ENCODE measurements at regions not wholly inside any gene's neighbourhood (a gene's known extent, or its start where the extent isn't known, plus 50 kb on each side); places are given as distances from the start of the nearest gene placed in this dataset.

- H3K4me3 Mint-ChIP-seq, result no peak overlapping the region
- peaks cover 24% of the 10 kb centered on the region for H3K27me3 Mint-ChIP-seq (ENCODE audit: low read depth)
- H3K4me1 Mint-ChIP-seq, result no peaks in the 10 kb centered on the region
- no peak for TF ChIP-seq CTCF (conservative IDR thresholded peaks at IDR 0.05)
- no peaks in the 10 kb centered on the region for H3K36me3 Mint-ChIP-seq (ENCODE audit: low read depth)
- no peak for DNase-seq (ENCODE audit: low read depth, low spot score)
- no peak overlapping the region for H3K27ac Mint-ChIP-seq (ENCODE audit: unreplicated experiment)
- no peaks in the 10 kb centered on the region for H3K9me3 Mint-ChIP-seq
These were observed 154.3 kb upstream of the BRINP1 start for GRCh38 chr9:119523508-119523907.

- H3K4me3 Mint-ChIP-seq, result no peak overlapping the region
- no peak for TF ChIP-seq CTCF (conservative IDR thresholded peaks at IDR 0.05)
- no peaks in the 10 kb centered on the region for H3K9me3 Mint-ChIP-seq
- H3K27me3 Mint-ChIP-seq (ENCODE audit: low read depth), result peaks cover 19% of the 10 kb centered on the region
- DNase-seq (ENCODE audit: low read depth, low spot score), result no peak
- no peaks in the 10 kb centered on the region for H3K36me3 Mint-ChIP-seq (ENCODE audit: low read depth)
- H3K4me1 Mint-ChIP-seq, result no peaks in the 10 kb centered on the region
- no peak overlapping the region for H3K27ac Mint-ChIP-seq (ENCODE audit: unreplicated experiment)
These were observed 153.1 kb upstream of the BRINP1 start for GRCh38 chr9:119522381-119522780.

GRCh38 chr9:119509291-119509905, 140.2 kb upstream of the BRINP1 start:
- Mint-ChIP-seq H3K27ac (ENCODE audit: unreplicated experiment) (no peak overlapping the region), H3K27me3 (ENCODE audit: low read depth) (peaks cover 35% of the 10 kb centered on the region), H3K4me3 (no peak overlapping the region), H3K9me3 (peaks cover 3% of the 10 kb centered on the region), H3K36me3 (ENCODE audit: low read depth) (peaks cover 3% of the 10 kb centered on the region), H3K4me1 (no peaks in the 10 kb centered on the region)
- TF ChIP-seq CTCF (conservative IDR thresholded peaks at IDR 0.05), result no peak
- DNase-seq (ENCODE audit: low read depth, low spot score), result no peak

- no peak for DNase-seq (ENCODE audit: low read depth, low spot score)
- peaks cover 3% of the 10 kb centered on the region for H3K36me3 Mint-ChIP-seq (ENCODE audit: low read depth)
- peaks cover 3% of the 10 kb centered on the region for H3K9me3 Mint-ChIP-seq
- no peaks in the 10 kb centered on the region for H3K4me1 Mint-ChIP-seq
- H3K27me3 Mint-ChIP-seq (ENCODE audit: low read depth), result peaks cover 20% of the 10 kb centered on the region
- no peak overlapping the region for H3K4me3 Mint-ChIP-seq
- H3K27ac Mint-ChIP-seq (ENCODE audit: unreplicated experiment), result no peak overlapping the region
- no peak for TF ChIP-seq CTCF (conservative IDR thresholded peaks at IDR 0.05)
These were observed 132.1 kb upstream of the BRINP1 start for GRCh38 chr9:119501374-119501773.

- H3K4me1 Mint-ChIP-seq, result no peaks in the 10 kb centered on the region
- H3K27me3 Mint-ChIP-seq (ENCODE audit: low read depth), result peaks cover 18% of the 10 kb centered on the region
- peaks cover 3% of the 10 kb centered on the region for H3K9me3 Mint-ChIP-seq
- H3K36me3 Mint-ChIP-seq (ENCODE audit: low read depth), result peaks cover 3% of the 10 kb centered on the region
- TF ChIP-seq CTCF (conservative IDR thresholded peaks at IDR 0.05), result no peak
- H3K27ac Mint-ChIP-seq (ENCODE audit: unreplicated experiment), result no peak overlapping the region
- no peak for DNase-seq (ENCODE audit: low read depth, low spot score)
- H3K4me3 Mint-ChIP-seq, result no peak overlapping the region
These were observed 131.0 kb upstream of the BRINP1 start for GRCh38 chr9:119500072-119500771.

Measured in neural crest cell (in vitro differentiated cells).